Activated T-cell treated with anti-CD3 and anti-CD28 coated beads for 48 hours (primary cell): ENCODE measurements at regions not wholly inside any gene's neighbourhood (a gene's known extent, or its start where the extent isn't known, plus 50 kb on each side); places are given as distances from the start of the nearest gene placed in this dataset.

Experiments
- DNase-seq: peaks from one replicate; pipeline ENCODE4 v3.0.0-alpha.2; 2020; ENCODE audit warnings: low read depth

DNA sequence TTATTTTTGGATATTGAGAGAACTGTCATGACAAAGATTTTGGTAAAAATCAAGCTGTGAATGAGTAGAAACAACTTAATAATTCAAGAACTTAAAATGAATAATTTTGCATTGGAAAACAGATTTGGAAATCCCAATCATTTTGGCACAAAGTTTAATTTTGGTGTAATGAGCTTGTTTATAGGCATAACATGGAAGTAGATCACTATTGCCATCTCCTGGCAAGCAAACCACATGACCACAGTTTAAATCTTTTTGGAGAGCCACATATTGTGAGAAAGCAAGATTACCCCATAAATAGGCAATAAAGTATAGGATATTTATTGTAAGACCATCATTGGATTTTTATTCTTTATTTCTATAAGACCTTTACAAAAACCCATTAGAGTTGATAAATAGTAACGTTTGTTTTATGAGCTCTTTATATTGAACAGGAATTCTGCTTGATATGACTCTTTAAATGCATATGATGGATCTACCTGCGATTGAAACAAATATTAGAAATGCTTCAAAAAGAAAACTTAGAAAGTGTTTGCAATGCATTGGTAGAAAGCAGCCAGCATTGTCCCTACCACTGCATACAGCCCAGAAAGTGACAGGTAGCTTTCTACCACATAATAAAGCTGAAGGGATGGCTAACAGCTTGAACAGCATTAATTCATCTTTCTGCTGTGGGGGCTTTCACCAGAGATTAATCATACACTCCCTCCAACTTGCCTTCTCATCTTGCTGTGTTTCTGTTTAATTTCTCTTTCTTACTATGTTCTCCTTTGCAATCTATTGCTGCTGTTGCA is 766.8 kb downstream of the TBL1XR1 start:
- no peak for DNase-seq

DNA sequence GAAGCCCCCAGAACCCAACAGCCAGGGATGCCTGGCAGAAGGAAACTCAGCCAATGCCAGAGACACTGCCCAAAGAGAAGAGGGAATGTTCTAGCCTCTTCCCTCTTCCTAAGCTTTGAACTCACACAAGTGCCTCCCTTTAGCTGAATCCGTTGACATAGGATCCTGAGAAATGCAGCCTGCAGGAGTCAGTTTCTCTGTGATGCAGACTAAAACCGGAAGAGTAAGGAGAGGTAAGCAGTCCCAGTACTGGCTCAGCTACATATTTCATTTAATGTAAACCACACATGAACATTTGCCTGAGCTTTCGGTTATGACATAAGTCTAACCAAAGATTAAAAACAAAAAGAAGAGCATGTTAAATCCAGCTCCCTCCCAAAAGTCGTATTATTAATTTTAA is 768.7 kb downstream of the TBL1XR1 start:
- no peak for DNase-seq

DNA sequence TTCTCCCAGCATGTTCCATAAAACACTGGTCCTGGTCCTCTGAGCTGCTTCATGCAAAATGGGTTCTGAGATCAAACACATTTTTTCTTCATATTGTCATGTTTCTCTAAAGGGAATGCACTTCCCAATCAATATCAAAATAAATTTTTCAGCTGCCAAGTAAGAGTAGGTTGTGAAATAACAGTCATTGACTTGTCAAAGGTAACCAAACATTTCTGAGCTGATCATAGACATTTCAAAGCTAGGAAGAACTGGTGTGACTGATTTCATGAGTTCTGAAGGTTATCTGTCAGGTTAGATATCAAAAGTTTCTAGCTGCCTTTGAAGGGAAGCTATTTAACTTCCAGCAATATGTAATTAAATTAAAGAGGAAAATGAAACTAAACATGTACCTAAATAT is 770.9 kb downstream of the TBL1XR1 start:
- DNase-seq, result no peak

DNA sequence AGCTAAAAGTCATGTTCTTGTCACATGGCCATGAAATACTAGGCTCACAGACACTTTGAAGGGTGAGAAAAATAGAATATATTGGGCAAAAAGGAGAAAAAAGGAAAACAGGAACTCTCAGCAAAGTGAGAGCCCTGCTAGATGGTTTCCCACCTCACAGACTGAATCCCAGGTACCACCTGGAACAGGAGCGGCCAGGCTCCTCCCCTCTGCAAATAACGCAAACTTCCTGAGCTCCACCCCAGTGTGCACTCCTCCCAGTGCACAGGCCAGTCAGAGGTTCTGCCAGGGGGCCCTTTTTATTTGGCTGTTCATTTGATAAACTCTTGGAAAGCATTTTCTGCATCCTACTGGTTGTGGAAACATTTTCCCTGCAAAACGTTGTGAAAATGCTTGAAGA is 780.4 kb downstream of the TBL1XR1 start:
- DNase-seq, result no peak

DNA sequence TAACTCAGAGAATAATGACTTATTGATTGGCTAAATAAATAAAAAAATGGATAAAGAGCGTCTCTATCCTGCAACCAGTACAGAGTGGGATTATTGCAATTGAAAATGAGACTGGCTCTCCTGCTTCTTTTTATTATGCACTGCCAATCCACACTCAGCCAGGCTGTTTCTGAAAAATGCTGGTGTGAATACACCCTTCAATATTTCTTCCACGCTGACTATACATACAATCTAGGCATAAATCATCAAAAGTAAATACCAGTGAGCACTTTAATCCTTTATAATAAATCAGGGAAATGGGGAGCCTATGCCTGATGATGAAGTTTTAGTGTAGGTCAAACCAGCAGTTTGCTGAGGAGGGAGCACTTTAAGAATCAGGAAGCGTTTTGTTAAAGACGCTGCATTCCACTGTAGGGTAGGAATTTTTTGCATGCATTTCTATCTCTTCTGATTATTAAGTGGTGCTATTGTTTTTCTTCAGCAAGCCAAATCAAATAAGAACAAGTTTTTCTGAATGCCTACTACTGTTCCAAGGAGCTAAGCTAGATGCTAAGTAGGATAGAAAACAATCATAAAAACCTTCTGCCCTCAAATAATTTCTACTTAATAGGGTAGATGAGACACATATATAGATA is 781.5 kb downstream of the TBL1XR1 start:
- DNase-seq, result no peak

DNA sequence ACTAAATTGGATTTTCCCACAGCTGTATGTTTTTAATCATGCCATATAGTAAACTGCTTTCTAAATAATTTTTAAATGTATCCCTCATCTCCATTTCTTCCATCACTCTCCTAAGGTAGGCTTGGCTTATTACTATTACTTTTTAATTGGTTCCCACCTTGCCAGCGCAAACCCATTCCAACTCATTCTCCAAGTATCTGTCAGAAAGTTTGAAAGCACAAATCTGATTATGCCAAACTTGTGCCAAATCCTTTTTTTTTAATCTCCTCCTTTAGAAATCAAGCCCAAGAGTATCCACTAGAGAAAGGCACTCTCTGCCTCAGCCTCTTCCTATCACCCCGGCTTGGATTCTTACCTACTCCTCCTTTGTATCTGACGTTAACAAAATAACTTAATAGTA is 784.5 kb downstream of the TBL1XR1 start:
- DNase-seq, result no peak

DNA sequence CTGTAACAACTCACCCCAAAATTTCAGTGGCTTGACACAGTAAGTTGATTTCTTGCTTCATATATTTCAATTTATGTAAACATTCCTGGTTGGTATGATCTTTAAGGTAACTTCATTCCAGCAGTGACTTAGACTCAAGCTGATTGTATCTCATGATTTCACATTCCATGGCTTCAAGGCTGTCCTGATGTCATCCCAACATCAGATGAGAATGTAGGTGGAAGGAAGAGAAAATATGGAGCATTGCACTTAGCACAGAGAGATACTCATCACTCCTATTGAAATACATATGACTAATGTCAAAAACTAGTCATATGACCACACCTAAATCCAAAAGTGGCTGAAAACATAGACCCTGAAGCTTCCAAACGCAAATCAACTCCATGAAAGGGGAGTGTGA is 793.8 kb downstream of the TBL1XR1 start:
- DNase-seq, result no peak

DNA sequence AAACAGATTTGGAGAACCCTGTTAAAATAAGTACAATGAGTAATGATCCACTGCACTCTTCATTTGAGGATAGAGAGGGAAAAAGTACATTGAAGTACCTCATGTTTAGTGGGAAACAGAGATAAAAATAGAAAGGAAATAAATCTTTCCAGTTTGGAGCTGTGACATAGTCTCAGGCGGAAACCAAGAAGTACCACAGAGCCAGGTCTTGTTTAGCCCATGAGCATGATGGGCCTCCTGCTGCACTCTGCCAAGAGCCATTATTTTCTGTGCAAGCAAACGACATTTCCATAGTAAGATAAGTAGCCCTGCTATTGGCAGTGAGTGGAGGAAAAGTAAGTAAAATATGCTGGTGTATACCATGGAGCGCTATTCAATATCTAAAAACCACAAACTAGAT is 796.1 kb downstream of the TBL1XR1 start:
- DNase-seq, result no peak

DNA sequence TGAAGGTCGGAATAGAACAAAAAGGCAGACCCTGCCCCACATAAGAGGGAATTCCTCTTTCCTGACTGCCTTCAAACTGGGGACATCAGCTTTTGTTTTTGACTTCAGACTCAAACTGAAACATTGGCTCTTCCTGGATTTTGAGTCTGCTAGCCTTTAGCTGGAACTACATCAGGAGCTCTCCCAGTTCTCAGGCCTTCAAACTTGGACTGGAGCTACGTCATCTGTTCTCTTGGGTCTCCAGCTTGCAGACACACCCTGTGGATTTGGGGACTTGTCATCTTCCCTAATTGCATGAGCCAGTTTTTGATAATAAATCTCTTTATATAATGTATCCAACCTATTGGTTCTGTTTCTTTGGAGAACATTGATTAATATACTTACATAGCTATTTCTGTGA is 798.1 kb downstream of the TBL1XR1 start:
- no peak for DNase-seq

DNA sequence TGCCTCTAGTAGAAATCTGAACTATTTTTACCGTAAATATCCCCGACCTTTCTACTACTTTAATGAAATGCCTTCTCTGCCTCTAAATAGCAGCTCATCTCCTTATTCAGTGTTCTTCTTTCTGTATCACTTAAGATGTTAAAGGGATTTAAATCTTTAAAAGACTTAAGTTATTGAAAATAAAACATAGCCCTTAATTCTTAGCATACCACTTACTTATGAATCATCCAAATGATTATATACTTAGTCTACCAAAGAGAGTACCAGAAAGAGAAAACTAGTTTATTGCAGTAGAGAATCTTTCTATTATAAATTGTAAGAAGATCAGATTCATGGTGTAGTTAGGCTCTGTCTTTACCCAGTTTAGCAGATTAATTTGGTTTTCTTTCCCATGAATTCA is 802.0 kb downstream of the TBL1XR1 start:
- DNase-seq, result no peak

DNA sequence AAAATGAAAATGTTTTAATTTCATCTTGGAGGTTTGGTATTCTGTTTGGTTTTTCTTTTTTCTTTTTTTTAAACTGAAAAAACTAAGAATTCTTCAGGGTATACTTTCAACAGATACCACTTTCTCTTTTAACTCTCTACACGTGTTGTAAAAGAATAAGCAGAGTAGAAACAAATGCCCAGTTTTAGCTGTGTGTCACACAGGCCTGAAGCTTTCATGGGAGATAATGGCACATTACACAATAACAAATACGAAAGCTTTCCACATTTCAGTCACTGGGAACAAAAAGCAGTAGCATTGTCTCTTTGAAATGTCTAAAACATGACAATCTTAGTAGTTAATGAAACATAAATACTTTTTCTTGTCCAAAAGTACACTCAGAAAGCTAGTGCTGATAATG is 818.5 kb downstream of the TBL1XR1 start:
- DNase-seq, result no peak

DNA sequence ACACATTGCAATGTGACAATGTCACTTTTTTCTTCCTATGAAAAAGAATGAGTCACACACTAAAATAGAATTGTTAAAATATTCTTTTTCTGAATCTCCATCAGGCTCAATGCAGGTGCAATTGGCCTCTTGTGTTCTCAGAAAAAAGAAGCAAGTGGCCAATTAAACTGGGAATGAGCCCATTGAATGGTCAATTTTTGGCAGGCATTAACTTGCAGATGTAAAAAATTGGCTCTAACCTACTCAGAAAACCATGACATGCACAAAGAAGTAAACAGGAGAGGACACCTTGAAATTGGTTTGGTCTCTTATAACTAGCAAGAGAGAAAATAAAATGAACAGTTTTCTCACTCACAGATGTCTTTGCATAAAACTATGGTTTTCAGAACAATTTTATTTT is 820.8 kb downstream of the TBL1XR1 start:
- DNase-seq, result no peak

DNA sequence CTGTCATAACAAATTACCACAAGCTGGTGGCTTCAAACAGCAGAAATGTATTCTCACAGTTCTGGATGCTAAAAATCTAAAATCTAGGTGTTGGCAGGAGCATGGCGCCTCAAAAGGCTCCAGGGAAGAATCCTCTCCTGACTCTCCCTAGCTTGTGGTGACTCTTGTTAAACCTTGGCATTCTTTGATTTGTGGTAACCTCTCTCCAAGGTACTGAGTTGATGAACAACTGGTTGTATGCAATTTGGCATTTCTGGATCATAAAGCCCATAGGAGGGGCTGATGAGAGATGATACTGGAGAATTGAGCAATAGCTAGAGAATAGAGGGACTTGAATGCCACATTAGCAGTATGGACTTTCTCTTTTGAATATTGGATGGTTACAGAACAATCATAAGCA is 821.8 kb downstream of the TBL1XR1 start:
- no peak for DNase-seq

DNA sequence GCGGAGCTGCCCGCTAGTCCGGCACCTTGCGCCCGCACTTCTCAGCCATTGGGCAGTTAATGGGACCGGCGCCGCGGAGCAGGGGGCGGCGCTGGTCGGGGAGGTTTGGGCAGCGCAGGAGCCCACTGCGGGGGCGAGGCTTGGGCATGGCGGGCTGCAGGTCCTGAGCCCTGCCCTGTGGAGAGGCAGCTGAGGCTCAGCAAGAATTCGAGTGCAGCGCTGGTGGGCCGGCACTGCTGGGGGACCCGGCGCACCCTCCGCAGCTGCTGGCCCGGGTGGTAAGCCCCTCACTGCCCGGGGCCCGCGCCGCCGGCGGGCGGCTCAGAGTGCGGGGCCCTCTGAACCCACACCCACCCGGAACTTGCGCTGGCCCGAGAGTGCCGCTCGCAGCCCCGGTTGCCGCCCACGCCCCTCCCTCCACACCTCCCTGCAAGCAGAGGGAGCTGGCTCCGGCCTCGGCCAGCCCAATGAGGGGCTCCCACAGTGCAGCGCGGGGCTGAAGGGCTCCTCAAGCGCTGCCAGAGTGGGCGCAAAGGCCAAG is 835.0 kb downstream of the TBL1XR1 start:
- DNase-seq, result no peak

DNA sequence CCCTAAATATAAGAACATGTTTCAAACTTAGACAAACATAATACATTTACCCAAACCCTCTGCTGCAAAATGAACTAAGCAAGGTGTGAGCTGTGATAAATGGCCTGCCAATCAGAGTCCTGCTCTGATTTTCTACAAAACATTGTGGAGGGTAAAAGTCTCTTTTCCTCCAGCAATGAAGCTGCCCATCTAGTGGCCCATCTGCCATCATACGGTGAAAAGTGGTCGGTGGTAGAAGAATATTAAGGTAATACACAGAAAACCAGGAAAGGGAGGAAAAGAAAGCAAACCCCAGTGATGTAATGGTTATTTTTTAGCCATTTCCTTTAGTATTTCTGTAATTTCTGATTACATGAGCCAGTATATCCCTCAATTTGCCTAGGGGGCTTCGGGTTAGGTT is 838.1 kb downstream of the TBL1XR1 start:
- no peak for DNase-seq

DNA sequence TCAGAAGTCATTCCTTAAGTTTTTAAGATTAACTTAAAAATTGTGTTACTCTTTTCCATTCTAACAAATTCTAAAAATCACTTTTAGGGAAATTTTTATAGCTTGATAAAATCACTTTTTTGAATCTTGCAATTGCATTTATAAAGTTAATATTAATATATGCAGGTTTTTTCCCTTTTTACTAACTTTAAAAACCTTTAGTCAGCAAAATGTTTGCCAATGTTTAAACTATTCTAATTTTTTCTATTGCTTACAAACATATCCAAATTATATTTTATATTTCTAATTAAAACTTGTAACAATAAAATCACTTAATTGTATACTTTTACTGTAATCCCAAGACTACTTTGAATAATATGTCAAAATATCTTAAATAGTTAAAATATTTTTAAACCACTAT is 839.4 kb downstream of the TBL1XR1 start:
- no peak for DNase-seq

DNA sequence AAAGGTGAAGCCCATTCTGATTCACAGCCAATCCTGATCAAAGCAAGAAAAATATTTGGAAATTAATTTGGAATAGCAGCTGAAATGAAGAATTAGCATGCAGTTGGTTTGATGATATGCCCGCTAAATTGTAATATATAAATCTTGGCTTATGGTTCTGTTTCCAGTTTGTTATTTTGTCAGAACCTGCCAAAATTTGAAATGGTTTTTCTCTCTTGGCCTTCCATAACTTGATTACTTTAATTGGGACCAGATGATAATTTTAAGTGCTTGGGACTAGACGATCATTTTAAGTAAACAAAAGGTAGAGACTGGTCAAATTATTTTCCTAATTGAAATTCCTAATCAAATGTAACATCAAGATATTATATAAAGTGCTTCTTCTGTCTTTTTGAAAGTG is 842.4 kb downstream of the TBL1XR1 start:
- no peak for DNase-seq

DNA sequence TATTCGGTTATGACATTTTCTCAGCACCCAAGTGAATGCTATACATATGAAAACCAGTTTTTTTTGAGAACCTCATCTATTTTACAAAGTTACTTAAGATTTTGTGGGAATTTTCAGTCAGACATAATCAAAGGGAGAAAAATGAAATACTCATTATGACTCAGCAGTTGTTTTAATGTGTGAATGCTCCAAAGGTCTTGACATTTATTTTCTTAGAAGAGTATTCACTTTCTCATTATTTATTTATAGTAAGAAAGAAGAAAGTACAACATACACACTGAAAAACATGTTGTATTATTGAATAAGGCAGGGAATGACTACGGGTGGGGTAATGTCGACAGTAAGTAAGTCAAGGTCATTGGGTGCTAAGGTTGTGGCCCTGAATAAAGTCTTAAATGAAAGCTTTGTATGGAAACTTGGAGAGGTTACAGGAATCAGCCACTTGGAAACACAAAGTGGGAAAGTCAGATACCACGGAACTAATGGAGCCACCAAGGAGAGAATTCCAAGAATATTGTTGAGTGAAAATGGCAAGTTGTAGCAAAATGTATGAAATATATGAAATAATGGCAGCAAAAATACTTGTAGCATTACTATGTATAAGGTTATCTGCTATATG is 844.5 kb downstream of the TBL1XR1 start:
- no peak for DNase-seq

DNA sequence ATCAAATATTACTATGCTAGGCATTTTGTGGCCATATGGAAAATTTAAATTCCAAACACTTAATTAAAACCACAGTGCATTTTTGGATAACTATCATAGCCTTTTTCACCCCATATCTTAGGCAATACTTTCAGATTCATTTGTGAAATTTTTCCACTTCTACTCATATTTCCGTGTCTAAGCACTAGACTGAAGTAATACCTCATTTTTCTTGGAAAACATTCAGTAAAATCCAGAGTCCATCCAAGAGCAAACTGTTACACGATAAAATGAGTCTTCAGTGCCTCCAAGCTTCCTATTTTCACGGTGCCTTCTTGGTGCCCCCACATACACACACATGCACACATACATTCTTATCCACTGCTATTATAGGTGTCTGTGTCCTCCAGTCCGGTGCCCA is 845.9 kb downstream of the TBL1XR1 start:
- no peak for DNase-seq

DNA sequence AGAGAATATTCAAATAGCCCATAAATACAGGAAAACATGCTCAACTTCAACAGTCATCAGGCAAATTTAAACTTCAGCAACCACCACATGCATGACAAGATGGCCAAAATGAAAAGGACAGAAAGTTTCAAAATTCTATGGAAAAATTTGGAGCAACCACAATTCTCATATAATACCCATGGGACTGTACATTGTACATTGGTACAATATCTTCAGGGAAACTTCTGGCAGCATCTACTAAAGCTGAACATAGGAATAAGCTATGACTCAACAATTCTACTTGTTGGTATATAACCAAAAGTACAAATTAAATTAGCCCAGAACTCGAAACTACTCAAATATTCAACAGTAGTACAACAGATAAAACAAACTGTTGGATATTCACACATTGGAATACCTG is 847.6 kb downstream of the TBL1XR1 start:
- no peak for DNase-seq

DNA sequence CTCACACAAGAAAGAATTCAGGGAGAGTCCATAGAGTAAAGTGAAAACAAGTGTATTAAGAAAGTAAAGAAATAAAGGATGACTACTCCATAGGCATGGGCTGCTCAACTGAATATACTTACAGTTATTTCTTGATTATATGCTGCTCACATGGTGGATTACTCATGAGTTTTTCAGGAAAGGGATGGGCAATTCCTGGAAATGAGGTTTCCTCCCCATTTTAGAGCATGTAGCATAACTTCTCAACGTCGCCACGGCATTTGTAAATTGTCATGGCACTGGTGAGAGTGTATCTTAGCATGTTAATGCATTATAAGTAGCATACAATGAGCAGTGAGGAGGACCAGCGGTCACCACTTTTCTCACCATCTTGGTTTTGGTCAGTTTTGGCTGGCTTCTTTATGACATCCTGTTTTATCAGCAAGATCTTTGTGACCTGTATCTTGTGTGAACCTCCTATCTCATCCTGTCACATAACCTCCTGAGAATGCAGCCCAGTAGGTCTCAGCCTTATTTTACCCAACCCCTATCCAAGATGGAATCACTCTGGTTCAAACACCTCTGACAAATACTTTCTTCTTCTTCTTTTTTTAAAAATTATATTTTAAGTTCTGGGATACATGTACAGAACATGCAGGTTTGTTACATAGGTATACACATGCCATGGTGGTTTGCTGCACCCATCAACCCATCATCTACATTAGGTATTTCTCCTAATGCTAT is 849.7 kb downstream of the TBL1XR1 start:
- no peak for DNase-seq

DNA sequence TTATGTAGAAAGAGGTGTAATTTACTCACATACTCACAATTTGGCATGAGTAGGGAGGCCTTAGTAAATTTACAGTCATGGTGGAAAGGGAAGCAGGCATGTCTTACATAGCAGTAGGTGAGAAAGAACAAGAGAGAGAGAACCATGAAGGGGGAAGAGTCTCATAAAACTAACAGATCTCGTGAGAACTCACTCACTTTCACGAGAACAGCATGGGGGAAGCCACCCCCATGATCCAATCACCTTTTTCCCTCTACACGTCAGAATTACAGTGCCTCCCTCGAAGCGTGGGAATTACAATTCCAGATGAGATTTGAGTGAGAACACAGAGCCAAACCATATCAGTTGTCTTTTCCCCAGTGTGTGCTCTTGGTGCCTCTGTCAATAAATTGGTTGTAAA is 855.3 kb downstream of the TBL1XR1 start:
- DNase-seq, result no peak

DNA sequence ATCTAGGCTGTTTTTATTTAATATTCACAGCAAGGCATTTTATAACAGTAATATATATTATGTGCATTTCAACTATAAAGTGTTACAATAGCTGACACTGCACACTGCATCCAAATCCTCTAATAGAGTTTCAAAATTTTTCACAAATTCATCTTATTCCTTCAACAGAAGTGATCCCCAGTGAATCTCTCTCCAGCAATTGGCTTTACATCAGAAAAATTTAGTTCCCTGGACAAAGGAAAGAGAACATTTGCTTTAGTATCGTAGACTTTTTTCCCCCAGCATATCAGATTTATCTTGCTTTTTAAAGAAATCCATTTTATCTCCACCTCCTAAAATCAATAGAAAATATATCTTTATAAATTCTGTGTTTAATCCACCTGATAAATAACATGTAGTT is 868.6 kb downstream of the TBL1XR1 start:
- no peak for DNase-seq
